ENCODE measurements at regions not wholly inside any gene's neighbourhood (a gene's known extent, or its start where the extent isn't known, plus 50 kb on each side); places are given as distances from the start of the nearest gene placed in this dataset.

DNA sequence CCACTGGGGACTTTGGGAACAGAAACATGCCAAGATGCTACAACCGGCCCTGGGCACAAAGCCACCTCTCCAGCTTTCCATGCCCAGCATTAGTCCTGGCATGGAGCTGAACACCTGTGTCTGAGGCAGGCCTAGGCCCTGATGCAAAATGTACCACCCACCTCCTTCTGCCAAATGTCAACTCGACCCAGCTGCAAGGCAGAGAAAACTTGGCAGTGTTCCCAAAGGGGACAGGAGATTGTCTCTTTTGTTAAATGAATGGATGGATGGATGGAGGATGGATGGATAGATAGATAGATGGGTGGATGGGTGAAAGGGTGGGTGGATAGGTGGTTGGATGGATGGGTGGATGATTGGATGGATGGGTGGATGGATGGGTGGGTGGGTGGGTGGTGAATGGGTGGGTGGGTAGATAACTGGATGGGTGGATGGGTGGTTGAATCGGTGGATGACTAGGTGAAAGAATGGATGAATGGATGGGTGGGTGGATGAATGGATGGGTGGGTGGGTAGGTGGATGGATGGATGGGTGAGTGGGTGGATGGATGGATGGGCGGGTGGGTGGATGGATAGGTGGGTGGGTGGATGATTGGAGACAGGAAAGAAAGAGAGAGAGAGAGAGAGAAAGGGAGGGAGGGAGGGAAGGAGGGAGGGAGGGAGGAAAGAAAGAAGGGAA lies 73.4 kb upstream of the TNRC6C start:
- TF ChIP-seq ZFX (IDR thresholded peaks at IDR 0.05): no peak
- TF ChIP-seq, protein P1, sequence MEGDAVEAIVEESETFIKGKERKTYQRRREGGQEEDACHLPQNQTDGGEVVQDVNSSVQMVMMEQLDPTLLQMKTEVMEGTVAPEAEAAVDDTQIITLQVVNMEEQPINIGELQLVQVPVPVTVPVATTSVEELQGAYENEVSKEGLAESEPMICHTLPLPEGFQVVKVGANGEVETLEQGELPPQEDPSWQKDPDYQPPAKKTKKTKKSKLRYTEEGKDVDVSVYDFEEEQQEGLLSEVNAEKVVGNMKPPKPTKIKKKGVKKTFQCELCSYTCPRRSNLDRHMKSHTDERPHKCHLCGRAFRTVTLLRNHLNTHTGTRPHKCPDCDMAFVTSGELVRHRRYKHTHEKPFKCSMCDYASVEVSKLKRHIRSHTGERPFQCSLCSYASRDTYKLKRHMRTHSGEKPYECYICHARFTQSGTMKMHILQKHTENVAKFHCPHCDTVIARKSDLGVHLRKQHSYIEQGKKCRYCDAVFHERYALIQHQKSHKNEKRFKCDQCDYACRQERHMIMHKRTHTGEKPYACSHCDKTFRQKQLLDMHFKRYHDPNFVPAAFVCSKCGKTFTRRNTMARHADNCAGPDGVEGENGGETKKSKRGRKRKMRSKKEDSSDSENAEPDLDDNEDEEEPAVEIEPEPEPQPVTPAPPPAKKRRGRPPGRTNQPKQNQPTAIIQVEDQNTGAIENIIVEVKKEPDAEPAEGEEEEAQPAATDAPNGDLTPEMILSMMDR (conservative IDR thresholded peaks at IDR 0.05): no peak
- H3K27ac ChIP-seq: no peak overlapping the region

DNA sequence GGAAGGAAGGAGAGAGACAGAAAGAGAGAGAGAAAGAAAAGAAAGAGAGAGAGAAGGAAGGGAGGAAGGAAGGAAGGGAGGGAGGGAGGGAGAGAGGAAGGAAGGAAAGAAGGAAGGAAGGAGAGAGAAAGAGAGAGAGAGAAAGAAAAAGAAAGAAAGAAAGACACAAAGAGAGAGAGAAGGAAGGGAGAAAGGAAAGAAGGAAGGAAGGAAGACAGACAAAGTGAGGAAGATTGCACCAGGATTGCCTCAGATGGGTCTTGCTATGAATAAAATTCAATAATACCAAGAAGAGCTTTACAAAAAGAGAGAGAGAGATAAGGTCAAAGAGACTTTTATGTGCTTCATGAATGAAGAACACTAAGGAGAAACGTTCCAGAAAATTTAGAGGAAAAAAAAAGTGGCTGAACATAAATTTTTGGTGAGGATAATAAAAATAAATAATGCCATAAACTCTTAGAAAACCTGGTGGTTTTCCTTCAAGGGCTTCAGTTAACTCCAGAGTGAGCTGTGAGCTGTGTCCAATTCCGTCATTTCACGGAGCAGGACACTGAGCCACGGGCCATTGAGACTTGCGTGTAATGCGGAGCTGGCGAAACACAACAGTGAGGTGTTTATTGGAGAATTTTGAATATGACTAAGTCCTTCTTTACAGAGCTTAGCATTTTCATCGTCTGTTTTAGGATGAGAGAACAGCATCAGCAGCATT lies 72.7 kb upstream of the TNRC6C start:
- TF ChIP-seq ZFX (IDR thresholded peaks at IDR 0.05): no peak
- TF ChIP-seq, protein P1 (conservative IDR thresholded peaks at IDR 0.05): no peak
- no peak overlapping the region for H3K27ac ChIP-seq

- TF ChIP-seq ZFX (IDR thresholded peaks at IDR 0.05): no peak
- TF ChIP-seq, protein P1 (conservative IDR thresholded peaks at IDR 0.05): no peak
- H3K27ac ChIP-seq: no peak overlapping the region
Observed at GRCh38 chr17:77886387-77886728, 72.1 kb upstream of the TNRC6C start.

GRCh38 chr17:77887110-77887463 lies 71.4 kb upstream of the TNRC6C start:
- TF ChIP-seq, protein P1 (conservative IDR thresholded peaks at IDR 0.05): no peak
- no peak for TF ChIP-seq ZFX (IDR thresholded peaks at IDR 0.05)
- H3K27ac ChIP-seq: no peak overlapping the region

DNA sequence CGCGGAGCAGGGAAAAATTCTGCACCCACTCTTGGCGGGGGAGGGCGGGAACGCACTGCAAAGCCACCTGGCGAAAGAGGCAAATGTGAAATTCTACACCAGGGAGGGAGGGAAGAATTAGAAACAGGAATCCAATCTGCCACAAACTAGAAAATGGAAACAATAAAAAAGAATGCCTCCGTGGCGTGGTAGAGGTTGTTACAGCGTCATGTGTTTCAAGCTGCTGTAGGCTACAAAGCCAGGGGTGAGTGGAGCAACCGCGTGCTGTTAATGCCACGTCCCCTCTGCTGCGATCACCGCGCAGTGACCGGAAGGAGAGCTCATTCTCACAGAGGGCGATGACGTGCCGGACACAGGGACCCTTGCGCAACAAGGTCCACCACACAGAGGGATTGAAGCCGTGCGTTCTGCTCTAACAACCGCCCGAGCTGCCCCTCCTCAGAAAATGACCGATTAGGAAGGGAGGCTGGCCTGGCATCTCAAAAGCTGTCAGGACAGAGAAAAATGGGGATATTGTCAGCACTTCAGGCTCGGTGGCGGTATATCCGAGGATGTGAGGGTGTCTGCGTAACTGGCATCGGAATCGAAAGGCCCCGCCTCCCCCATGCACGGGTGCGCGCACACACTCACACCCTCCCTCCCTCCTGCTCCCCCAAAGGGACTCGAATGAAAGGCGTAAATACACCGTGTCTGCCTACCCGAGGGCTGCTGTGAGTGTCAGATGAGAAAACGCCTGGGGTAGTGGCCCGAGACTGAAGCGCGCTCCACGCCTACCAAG lies 70.8 kb upstream of the TNRC6C start:
- H3K27ac ChIP-seq: no peak overlapping the region
- TF ChIP-seq, protein P1 (conservative IDR thresholded peaks at IDR 0.05): no peak

DNA sequence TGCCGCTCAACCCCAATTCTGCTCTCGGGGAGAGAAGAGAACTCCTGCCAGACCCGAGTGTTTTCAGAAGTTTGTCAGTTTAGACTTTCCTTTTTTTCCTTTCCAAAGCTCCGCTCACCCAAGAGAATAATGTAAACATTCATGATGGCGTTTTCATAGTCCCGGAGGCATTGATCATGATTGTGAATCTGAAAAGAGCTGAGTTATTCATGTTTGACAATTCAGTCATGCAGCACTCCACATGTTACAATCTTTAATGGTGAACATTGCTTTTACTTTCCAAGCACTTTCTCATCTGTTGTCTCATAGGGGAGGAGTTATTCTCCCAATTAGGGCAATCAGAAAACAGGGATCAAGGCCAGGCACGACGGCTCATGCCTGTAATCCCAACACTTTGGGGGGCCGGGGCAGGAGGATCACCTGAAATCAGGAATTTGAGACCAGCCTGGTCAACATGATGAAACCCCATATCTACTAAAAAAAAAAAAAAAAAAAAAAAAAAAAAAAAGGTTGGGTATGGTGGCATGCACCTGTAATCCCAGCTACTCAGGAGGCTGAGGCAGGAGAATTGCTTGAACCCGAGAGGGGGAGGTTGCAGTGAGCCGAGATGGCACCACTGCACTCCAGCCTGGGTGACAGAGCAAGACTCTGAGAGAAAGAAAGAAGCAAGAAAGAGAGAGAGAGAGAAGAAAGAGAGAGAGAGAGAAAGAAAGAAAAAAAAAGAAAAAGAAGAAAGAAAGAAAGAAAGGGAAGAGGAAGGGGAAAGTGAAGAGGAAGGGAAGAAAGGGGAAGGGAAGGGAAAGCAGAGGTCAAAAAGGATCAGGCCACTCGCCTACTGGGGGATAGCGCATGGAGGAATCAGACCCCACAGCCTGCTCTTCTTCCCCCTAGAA lies 70.0 kb upstream of the TNRC6C start:
- H3K27ac ChIP-seq: no peak overlapping the region
- no peak for TF ChIP-seq ZFX (IDR thresholded peaks at IDR 0.05)
- TF ChIP-seq, protein P1 (conservative IDR thresholded peaks at IDR 0.05): no peak

All from C4-2B (cell line).